ENCODE measurements at regions not wholly inside any gene's neighbourhood (a gene's known extent, or its start where the extent isn't known, plus 50 kb on each side); places are given as distances from the start of the nearest gene placed in this dataset.
"Not testable (repeated sequence)": the region's sequence is repeated elsewhere in the genome, so short reads cannot be mapped to it uniquely, and the experiment has no call there.

- TF ChIP-seq CREB1 (CRISPR knock-in tag; IDR thresholded peaks at IDR 0.05; ENCODE audit: low read depth); POLR2AphosphoS5 (IDR thresholded peaks at IDR 0.05; ENCODE audit: low read depth); REST (IDR thresholded peaks at IDR 0.05; ENCODE audit: unreplicated experiment); CTCF (conservative IDR thresholded peaks at IDR 0.05; ENCODE audit: low read depth in 2 of 2); EZH2 (IDR thresholded peaks at IDR 0.05; ENCODE audit: low read depth, unreplicated experiment): not testable (repeated sequence)
These were observed 75.1 kb upstream of the PARP8 start for GRCh38 chr5:50591338-50591737.
